Endothelial cell of umbilical vein (primary cell): ENCODE measurements at regions not wholly inside any gene's neighbourhood (a gene's known extent, or its start where the extent isn't known, plus 50 kb on each side); places are given as distances from the start of the nearest gene placed in this dataset.

Experiments used
- BruUV-seq: library from RNA; stranded (reverse); fragments of 400-500 nt; replicated peaks from 2 replicates; lab custom pipeline; 2021; lab: Mats Ljungman, UMichigan
- CTCF ChIA-PET: fragments of 300-600, 350-600 bp; sonication (Branson Sonifier 250); formaldehyde crosslinking; loops from one replicate; lab custom pipeline; 2021; ENCODE audit warnings: antibody characterized with exemption, inconsistent platforms; lab: Charles Lee
- POLR2A ChIA-PET: fragments of 300-600, 350-600 bp; sonication (Branson Sonifier 250); formaldehyde crosslinking; loops from one replicate; lab custom pipeline; 2021; ENCODE audit warnings: antibody characterized with exemption, inconsistent platforms; lab: Charles Lee
- DNase-seq: peaks from one replicate; pipeline ENCODE4 v3.0.0-alpha.2; 2011; ENCODE audit warnings: low read depth, low spot score
- FAIRE-seq: peaks from 2 replicates; lab custom pipeline; 2011; peaks lifted over from hg19 to GRCh38; lab: Jason Lieb, UNC
- H2AFZ ChIP-seq: 2 replicates; pipeline ENCODE4 v1.6.0; 2012; ENCODE audit warnings: low read depth, low read length, control low read depth, inconsistent platforms
- H3K27ac ChIP-seq: 2 replicates; pipeline ENCODE4 v1.5.1; 2011; ENCODE audit warnings: low read depth, mild to moderate bottlenecking, control low read depth, low read length, moderate library complexity; ENCODE audit not compliant: insufficient read depth
- H3K27me3 ChIP-seq, 2 experiments: 2 replicates each; pipeline versions ENCODE4 v1.6.0 to v1.6.1; 2011; ENCODE audit warnings: low read length in 2 of 2, mixed read lengths in 1 of 2; ENCODE audit not compliant: control insufficient read depth in 2 of 2, insufficient read depth in 2 of 2
- H3K36me3 ChIP-seq, 2 experiments: 2 replicates in 1 of 2; 3 replicates in 1 of 2; pipeline ENCODE4 v1.5.1; 2011; ENCODE audit warnings: low read length in 2 of 2, mild to moderate bottlenecking in 1 of 2, moderate library complexity in 1 of 2; ENCODE audit not compliant: control insufficient read depth in 2 of 2, insufficient read depth in 2 of 2; ENCODE audit errors: extremely low read depth in 1 of 2
- H3K4me1 ChIP-seq: 3 replicates; pipeline ENCODE4 v1.5.1; 2011; ENCODE audit warnings: mild to moderate bottlenecking, low read length; ENCODE audit not compliant: control insufficient read depth, insufficient read depth; ENCODE audit errors: extremely low read depth
- H3K4me2 ChIP-seq: 2 replicates; pipeline ENCODE4 v1.6.1; 2011; ENCODE audit warnings: low read length, control low read depth, mixed read lengths; ENCODE audit not compliant: insufficient read depth
- H3K4me3 ChIP-seq, 3 experiments: fragments of 200-600 bp in 1 of 3; sonication (generic), shearing (Covaris generic) in 1 of 3; replicated peaks in 1 of 3; 2 replicates each; pipeline ENCODE4 v1.5.1; 2011 to 2016; ENCODE audit warnings: control low read depth in 3 of 3, low read length in 3 of 3, mild to moderate bottlenecking in 2 of 3, inconsistent platforms in 1 of 3, low read depth in 1 of 3, moderate library complexity in 1 of 3; ENCODE audit not compliant: insufficient read depth in 1 of 3
- H3K79me2 ChIP-seq: 2 replicates; pipeline ENCODE4 v1.6.0; 2012; ENCODE audit warnings: low read length, inconsistent platforms; ENCODE audit not compliant: control insufficient read depth, insufficient read depth
- H3K9ac ChIP-seq: replicated peaks from 2 replicates; pipeline ENCODE3; 2011; ENCODE audit warnings: low read length, control low read depth; ENCODE audit not compliant: insufficient read depth; ENCODE audit errors: extremely low read depth
- H3K9me1 ChIP-seq: replicated peaks from 3 replicates; pipeline ENCODE4 v1.6.0; 2011; ENCODE audit warnings: mild to moderate bottlenecking, low read length; ENCODE audit not compliant: control insufficient read depth, insufficient read depth; ENCODE audit errors: extremely low read depth
- H3K9me3 ChIP-seq: replicated peaks from 2 replicates; pipeline ENCODE4 v1.5.1; 2012; ENCODE audit warnings: low read length, inconsistent platforms; ENCODE audit not compliant: control insufficient read depth, insufficient read depth
- H4K20me1 ChIP-seq: replicated peaks from 2 replicates; pipeline ENCODE3; 2011; ENCODE audit warnings: mild to moderate bottlenecking, low read length; ENCODE audit not compliant: control insufficient read depth, insufficient read depth; ENCODE audit errors: extremely low read depth
- EZH2 ChIP-seq: IDR thresholded peaks from 2 replicates; pipeline ENCODE4 v1.6.1; 2012; ENCODE audit warnings: borderline replicate concordance, low read depth, mild to moderate bottlenecking, moderate library complexity, low read length, inconsistent platforms; ENCODE audit not compliant: severe bottlenecking
- FOS ChIP-seq: IDR thresholded peaks from 2 replicates; pipeline ENCODE4 v1.6.1; 2011; ENCODE audit warnings: mild to moderate bottlenecking, low read length, moderate library complexity, borderline replicate concordance; ENCODE audit not compliant: insufficient read depth
- GATA2 ChIP-seq: IDR thresholded peaks from 2 replicates; pipeline ENCODE4 v1.7.0; 2011; ENCODE audit warnings: low read depth, mild to moderate bottlenecking, moderate library complexity, mixed read lengths, low read length; ENCODE audit not compliant: insufficient read length, insufficient read depth
- JUN ChIP-seq: IDR thresholded peaks from 2 replicates; pipeline ENCODE4 v1.6.1; 2011; ENCODE audit warnings: borderline replicate concordance, low read depth; ENCODE audit not compliant: insufficient read length, insufficient read depth
- MYC ChIP-seq: IDR thresholded peaks from one replicate; pipeline ENCODE4 v1.6.1; 2011; ENCODE audit warnings: mild to moderate bottlenecking, low read depth, low read length
- POLR2A ChIP-seq: IDR thresholded peaks from 2 replicates; pipeline ENCODE4 v1.6.1; 2012; ENCODE audit warnings: low read depth, mild to moderate bottlenecking, control low read depth, low read length
- POLR2AphosphoS5 ChIP-seq: IDR thresholded peaks from 2 replicates; pipeline ENCODE4 v1.6.1; 2012; ENCODE audit warnings: low read depth, mild to moderate bottlenecking, control low read depth, low read length, moderate library complexity; ENCODE audit not compliant: insufficient read depth
- dilution Hi-C: fragments of 300-500 bp; cut with MboI; formaldehyde crosslinking; loops from one replicate; pipeline ENCODE4 v1.15.0; 2019; ENCODE audit warnings: low sequenced_read_pairs; ENCODE audit not compliant: extremely low pct_ligation_motif_present
- intact Hi-C: fragments of 100-400 bp; cut with micrococcal nuclease; formaldehyde crosslinking; loops from one replicate; pipeline ENCODE4 v1.10.0; 2022
- TF ChIP-seq, protein P1 (sequence below): IDR thresholded peaks from 2 replicates; pipeline ENCODE4 v1.6.1; 2011; ENCODE audit not compliant: insufficient read depth, insufficient read length
- TF ChIP-seq, protein P2 (sequence below), 2 donors: IDR thresholded peaks; 1 replicate in 1 of 2; 2 replicates in 1 of 2; pipeline ENCODE4 v1.5.1; 2011; ENCODE audit warnings: low read length in 2 of 2, mild to moderate bottlenecking in 2 of 2, moderate library complexity in 2 of 2, control low read depth in 1 of 2, inconsistent platforms in 1 of 2, low read depth in 1 of 2; ENCODE audit not compliant: insufficient read depth in 1 of 2; ENCODE audit errors: extremely low read depth in 1 of 2

DNA sequence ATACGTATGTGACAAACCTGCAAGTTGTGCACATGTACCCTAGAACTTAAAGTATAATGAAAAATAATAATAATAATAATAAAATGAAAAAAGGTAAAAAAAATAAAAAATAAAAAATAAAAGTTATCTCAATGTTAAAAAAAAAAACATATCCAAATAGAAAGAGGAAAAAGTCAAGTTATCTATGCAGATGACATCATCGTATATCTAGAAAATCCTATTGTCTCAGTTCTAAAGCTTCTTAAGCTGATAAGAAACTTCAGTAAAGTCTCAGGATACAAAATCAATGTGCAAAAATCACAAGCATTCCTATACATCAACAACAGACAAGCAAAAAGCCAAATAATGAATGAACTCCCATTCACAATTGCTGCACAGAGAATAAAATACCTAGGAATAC lies 466.6 kb upstream of the PHF14 start:
- BruUV-seq, result no TSS peak
- DNase-seq (no peak), FAIRE-seq (no peak)
- no peaks in the 10 kb centered on the region for H3K36me3 ChIP-seq
- ChIA-PET CTCF (no interaction called here), POLR2A (no interaction called here)
- H3K4me1 ChIP-seq, result no peaks in the 10 kb centered on the region
- no peak overlapping the region for H3K4me2 ChIP-seq
- H3K9me3 ChIP-seq, result no peaks in the 10 kb centered on the region
- no peak for TF ChIP-seq JUN
- TF ChIP-seq MYC, result no peak
- TF ChIP-seq POLR2AphosphoS5, result no peak
- TF ChIP-seq EZH2, result no peak
- TF ChIP-seq FOS, result no peak
- TF ChIP-seq, protein P1, sequence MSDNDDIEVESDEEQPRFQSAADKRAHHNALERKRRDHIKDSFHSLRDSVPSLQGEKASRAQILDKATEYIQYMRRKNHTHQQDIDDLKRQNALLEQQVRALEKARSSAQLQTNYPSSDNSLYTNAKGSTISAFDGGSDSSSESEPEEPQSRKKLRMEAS, result no peak
- no peak for TF ChIP-seq GATA2
- TF ChIP-seq, protein P2, sequence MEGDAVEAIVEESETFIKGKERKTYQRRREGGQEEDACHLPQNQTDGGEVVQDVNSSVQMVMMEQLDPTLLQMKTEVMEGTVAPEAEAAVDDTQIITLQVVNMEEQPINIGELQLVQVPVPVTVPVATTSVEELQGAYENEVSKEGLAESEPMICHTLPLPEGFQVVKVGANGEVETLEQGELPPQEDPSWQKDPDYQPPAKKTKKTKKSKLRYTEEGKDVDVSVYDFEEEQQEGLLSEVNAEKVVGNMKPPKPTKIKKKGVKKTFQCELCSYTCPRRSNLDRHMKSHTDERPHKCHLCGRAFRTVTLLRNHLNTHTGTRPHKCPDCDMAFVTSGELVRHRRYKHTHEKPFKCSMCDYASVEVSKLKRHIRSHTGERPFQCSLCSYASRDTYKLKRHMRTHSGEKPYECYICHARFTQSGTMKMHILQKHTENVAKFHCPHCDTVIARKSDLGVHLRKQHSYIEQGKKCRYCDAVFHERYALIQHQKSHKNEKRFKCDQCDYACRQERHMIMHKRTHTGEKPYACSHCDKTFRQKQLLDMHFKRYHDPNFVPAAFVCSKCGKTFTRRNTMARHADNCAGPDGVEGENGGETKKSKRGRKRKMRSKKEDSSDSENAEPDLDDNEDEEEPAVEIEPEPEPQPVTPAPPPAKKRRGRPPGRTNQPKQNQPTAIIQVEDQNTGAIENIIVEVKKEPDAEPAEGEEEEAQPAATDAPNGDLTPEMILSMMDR (IDR thresholded peaks at IDR 0.05; ENCODE audit: extremely low read depth in 1 of 2, insufficient read depth in 1 of 2, low read depth in 1 of 2, low read length in 2 of 2), result no peak
- no peak for TF ChIP-seq POLR2A
- no peaks in the 10 kb centered on the region for H4K20me1 ChIP-seq
- H3K27ac ChIP-seq, result no peak overlapping the region
- no peaks in the 10 kb centered on the region for H3K9me1 ChIP-seq
- no peak overlapping the region for H2AFZ ChIP-seq
- no peak overlapping the region for H3K4me3 ChIP-seq
- intact Hi-C loops (no loop called here), dilution Hi-C loops (no loop called here)
- no peak overlapping the region for H3K9ac ChIP-seq
- H3K27me3 ChIP-seq, result no peaks in the 10 kb centered on the region
- no peaks in the 10 kb centered on the region for H3K79me2 ChIP-seq
